Lung (tissue), 11 donors: ENCODE measurements at regions not wholly inside any gene's neighbourhood (a gene's known extent, or its start where the extent isn't known, plus 50 kb on each side); places are given as distances from the start of the nearest gene placed in this dataset.

Experiments used
- ATAC-seq: fragments of 200-7000 bp; cut with Tn5 transposase; one replicate; pipeline ENCODE4 v1.9.1; 2020; ENCODE audit warnings: moderate number of reproducible peaks; ENCODE audit not compliant: insufficient read depth, low FRiP score
- DNase-seq, 3 donors: peaks; one replicate each; pipeline ENCODE4 v3.0.0-alpha.2; 2013 to 2017
- H3K27ac ChIP-seq, 2 donors: one replicate each; pipeline ENCODE4 v1.5.1; 2013; ENCODE audit warnings: mild to moderate bottlenecking in 2 of 2, moderate library complexity in 2 of 2, control low read depth in 1 of 2, inconsistent platforms in 1 of 2, low read depth in 1 of 2, low read length in 1 of 2
- H3K27me3 ChIP-seq, 3 donors: one replicate each; pipeline ENCODE4 v1.5.1; 2013; ENCODE audit warnings: low read length in 2 of 3; ENCODE audit not compliant: control insufficient read depth in 3 of 3, insufficient read depth in 3 of 3
- H3K36me3 ChIP-seq, 4 donors: one replicate each; pipeline ENCODE4 v1.5.1; 2013; ENCODE audit warnings: low read length in 4 of 4, mild to moderate bottlenecking in 1 of 4, moderate library complexity in 1 of 4; ENCODE audit not compliant: control insufficient read depth in 4 of 4, insufficient read depth in 4 of 4
- H3K4me1 ChIP-seq, 5 donors: one replicate each; pipeline ENCODE4 v1.5.1; 2013; ENCODE audit warnings: low read length in 5 of 5, mild to moderate bottlenecking in 2 of 5, moderate library complexity in 1 of 5; ENCODE audit not compliant: control insufficient read depth in 5 of 5, insufficient read depth in 5 of 5
- H3K4me3 ChIP-seq: one replicate; pipeline ENCODE4 v1.5.1; 2013; ENCODE audit warnings: mild to moderate bottlenecking, control low read depth, moderate library complexity
- H3K9ac ChIP-seq, 2 donors: one replicate each; pipeline ENCODE4 v1.5.1; 2013; ENCODE audit warnings: low read length in 2 of 2, control low read depth in 1 of 2; ENCODE audit not compliant: insufficient read depth in 1 of 2
- H3K9me3 ChIP-seq, 4 donors: one replicate each; pipeline ENCODE4 v1.5.1; 2013; ENCODE audit warnings: low read length in 3 of 4, mild to moderate bottlenecking in 1 of 4, moderate library complexity in 1 of 4; ENCODE audit not compliant: control insufficient read depth in 4 of 4, insufficient read depth in 3 of 4
- WGBS, 2 donors: extraction: QIAGEN DNeasy Blood & Tissue Kit; methylation state at CpG; one replicate each; pipeline ENCODE4 v1.1.7; 2013; 5-methylcytosine and 5-hydroxymethylcytosine counted together
- TF ChIP-seq, protein P1 (sequence below): IDR thresholded peaks from 2 replicates; pipeline ENCODE4 v1.5.1; 2012; ENCODE audit warnings: mild to moderate bottlenecking; ENCODE audit errors: control extremely low read depth, extremely low read depth
- donor health status: control.
- donor health status: control.
- donor health status: Bipolar disorder and iron deficiency.
- donor health status: healthy.
- donor health status: DM: yes; HTN: yes; CAD: no.

DNA sequence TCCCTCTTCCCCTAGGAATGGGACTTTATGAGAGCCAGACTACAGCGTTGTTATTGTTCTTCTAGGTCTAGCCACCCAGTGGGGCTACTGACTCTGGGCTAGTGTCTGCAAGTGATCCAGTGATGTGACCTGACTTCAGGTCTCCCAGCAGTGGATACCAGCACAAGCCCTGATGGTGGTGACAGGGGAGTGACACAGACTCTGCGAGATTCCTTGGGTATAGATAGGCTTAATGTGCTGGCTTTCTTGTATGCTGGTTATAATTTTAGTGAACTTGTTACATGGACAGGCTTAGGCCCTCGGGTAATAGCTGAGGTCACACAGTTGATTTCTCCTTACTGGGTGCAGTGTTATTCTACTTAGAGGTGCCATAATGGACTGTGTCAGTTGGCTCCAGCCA lies 106.9 kb downstream of the TBC1D30 start:
- 93 to 96% methylated on average over 3 of the region's 3 CpGs for WGBS, 2 donors
- H3K27ac ChIP-seq: no peak overlapping the region
- H3K4me3 ChIP-seq: no peak overlapping the region
- TF ChIP-seq, protein P1, sequence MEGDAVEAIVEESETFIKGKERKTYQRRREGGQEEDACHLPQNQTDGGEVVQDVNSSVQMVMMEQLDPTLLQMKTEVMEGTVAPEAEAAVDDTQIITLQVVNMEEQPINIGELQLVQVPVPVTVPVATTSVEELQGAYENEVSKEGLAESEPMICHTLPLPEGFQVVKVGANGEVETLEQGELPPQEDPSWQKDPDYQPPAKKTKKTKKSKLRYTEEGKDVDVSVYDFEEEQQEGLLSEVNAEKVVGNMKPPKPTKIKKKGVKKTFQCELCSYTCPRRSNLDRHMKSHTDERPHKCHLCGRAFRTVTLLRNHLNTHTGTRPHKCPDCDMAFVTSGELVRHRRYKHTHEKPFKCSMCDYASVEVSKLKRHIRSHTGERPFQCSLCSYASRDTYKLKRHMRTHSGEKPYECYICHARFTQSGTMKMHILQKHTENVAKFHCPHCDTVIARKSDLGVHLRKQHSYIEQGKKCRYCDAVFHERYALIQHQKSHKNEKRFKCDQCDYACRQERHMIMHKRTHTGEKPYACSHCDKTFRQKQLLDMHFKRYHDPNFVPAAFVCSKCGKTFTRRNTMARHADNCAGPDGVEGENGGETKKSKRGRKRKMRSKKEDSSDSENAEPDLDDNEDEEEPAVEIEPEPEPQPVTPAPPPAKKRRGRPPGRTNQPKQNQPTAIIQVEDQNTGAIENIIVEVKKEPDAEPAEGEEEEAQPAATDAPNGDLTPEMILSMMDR: no peak
- ATAC-seq: no peak
- peaks cover 0 to 7% (median 0%) of the 10 kb centered on the region in 5 donors for H3K4me1 ChIP-seq
- peaks cover 0 to 4% (median 0%) of the 10 kb centered on the region in 4 donors for H3K9me3 ChIP-seq
- H3K36me3 ChIP-seq: no peaks in the 10 kb centered on the region
- DNase-seq: no peak
- no peak overlapping the region for H3K9ac ChIP-seq
- H3K27me3 ChIP-seq: no peaks in the 10 kb centered on the region

- TF ChIP-seq, protein P1: no peak
- H3K27ac ChIP-seq: no peak overlapping the region
- no peak overlapping the region for H3K4me3 ChIP-seq
- H3K27me3 ChIP-seq: no peaks in the 10 kb centered on the region
- DNase-seq: no peak
- H3K9ac ChIP-seq: no peak overlapping the region
- no peak for ATAC-seq
- H3K36me3 ChIP-seq: no peaks in the 10 kb centered on the region
- WGBS, 2 donors: 91 to 94% methylated on average over 1 of the region's 1 CpG
- peaks cover 0 to 4% (median 0%) of the 10 kb centered on the region in 4 donors for H3K9me3 ChIP-seq
- H3K4me1 ChIP-seq: peaks cover 0 to 7% (median 0%) of the 10 kb centered on the region in 5 donors
These were observed 107.5 kb downstream of the TBC1D30 start for GRCh38 chr12:64931981-64932380.

DNA sequence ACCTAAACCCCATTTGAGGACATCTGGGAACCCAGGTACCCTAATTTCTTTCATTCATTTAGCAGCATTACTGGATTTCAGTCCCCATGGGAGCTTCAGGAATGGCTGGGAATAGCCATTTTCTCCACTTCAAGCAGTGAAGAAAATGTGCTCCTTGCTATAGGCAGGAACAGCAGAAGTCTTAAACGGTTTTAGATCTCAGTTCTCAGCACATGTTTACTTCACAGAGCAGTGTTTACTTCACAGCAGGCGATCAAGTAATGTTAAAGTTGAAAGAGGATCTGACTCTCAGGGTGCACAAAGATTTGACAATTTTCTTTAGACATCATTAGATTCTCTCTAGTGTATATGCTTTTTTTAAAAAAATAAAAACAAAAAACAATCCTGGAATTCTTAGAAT lies 109.3 kb downstream of the TBC1D30 start:
- H3K4me1 ChIP-seq: peaks cover 0 to 7% (median 0%) of the 10 kb centered on the region in 5 donors
- ATAC-seq: no peak
- no peaks in the 10 kb centered on the region for H3K27me3 ChIP-seq
- TF ChIP-seq, protein P1: no peak
- H3K36me3 ChIP-seq: no peaks in the 10 kb centered on the region
- H3K4me3 ChIP-seq: no peak overlapping the region
- H3K27ac ChIP-seq: no peak overlapping the region
- 47 to 48% methylated on average over 2 of the region's 2 CpGs for WGBS, 2 donors
- no peak overlapping the region for H3K9ac ChIP-seq
- H3K9me3 ChIP-seq: no peaks in the 10 kb centered on the region
- peak in 1 of 3 donors; percentile 51 for DNase-seq

DNA sequence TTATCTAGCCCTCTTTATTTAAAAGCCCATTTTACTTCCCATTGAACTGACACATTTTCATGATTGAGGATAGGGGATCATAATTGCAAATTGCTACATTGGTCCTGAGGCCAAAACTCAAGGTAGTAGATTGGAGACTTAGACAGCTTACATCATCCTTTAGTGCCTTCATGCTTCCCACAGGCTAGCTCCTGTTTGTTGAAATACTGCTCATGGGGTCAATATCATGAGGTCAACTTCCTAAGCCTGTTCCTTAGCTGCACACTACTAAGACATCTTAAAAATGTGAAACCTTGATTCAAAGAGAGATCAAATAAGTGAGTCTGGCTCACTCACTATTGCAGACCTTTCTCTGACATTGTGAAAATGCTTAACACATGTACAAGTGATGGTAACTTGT lies 113.0 kb downstream of the TBC1D30 start:
- no peaks in the 10 kb centered on the region for H3K36me3 ChIP-seq
- no peaks in the 10 kb centered on the region for H3K9me3 ChIP-seq
- H3K9ac ChIP-seq: no peak overlapping the region
- H3K4me3 ChIP-seq: no peak overlapping the region
- ATAC-seq (no peak), DNase-seq (no peak)
- H3K27ac ChIP-seq: no peak overlapping the region
- peaks cover 0 to 7% (median 0%) of the 10 kb centered on the region in 5 donors for H3K4me1 ChIP-seq
- H3K27me3 ChIP-seq: no peaks in the 10 kb centered on the region
- TF ChIP-seq, protein P1: no peak
